ENCODE measurements at regions not wholly inside any gene's neighbourhood (a gene's known extent, or its start where the extent isn't known, plus 50 kb on each side); places are given as distances from the start of the nearest gene placed in this dataset.

DNA sequence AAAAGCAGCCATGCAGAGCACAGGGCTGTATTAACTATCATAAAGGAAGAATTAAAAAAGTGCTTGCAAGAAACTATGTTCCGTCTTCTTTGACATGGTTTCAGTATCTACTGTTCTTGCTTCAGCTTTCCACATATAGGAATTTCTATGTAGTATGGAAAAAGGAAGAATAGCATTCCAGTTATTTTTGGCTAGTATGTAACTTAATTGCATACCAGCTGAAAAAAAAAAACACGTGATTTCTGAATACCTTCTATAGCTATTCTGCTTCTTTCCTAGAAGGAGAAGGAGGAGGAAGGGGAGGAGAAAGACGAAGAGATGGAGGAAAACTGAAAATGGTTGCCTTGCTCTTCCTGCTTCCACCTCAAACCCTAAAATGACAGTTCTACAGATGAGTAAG, 619.0 kb downstream of the KCTD12 start:
- H3K27me3 ChIP-seq (ENCODE audit: control insufficient read depth in 4 of 4, insufficient read depth in 4 of 4, low read length in 3 of 4): no peaks in the 10 kb centered on the region
- H3K9me3 ChIP-seq (ENCODE audit: control insufficient read depth in 4 of 4, low read length in 3 of 4): no peaks in the 10 kb centered on the region
- H3K27ac ChIP-seq (ENCODE audit: low read depth in 1 of 2, low read length in 2 of 2): no peak overlapping the region
- H3K4me1 ChIP-seq (ENCODE audit: control insufficient read depth in 4 of 4, insufficient read depth in 4 of 4, low read length in 3 of 4): no peaks in the 10 kb centered on the region
- no peak overlapping the region for H3K9ac ChIP-seq (ENCODE audit: low read depth in 1 of 2, low read length in 2 of 2)
- TF ChIP-seq SP1 (IDR thresholded peaks at IDR 0.05) (no peak), TAF1 (conservative IDR thresholded peaks at IDR 0.05) (no peak), HNF4A (conservative IDR thresholded peaks at IDR 0.05) (no peak), GABPA (IDR thresholded peaks at IDR 0.05 in 1 of 2, conservative IDR thresholded peaks at IDR 0.05 in 1 of 2) (no peak), FOXA1 (IDR thresholded peaks at IDR 0.05) (no peak), NR2F2 (IDR thresholded peaks at IDR 0.05) (no peak), HNF4G (IDR thresholded peaks at IDR 0.05) (no peak), JUND (IDR thresholded peaks at IDR 0.05) (no peak), FOXA2 (IDR thresholded peaks at IDR 0.05) (no peak)
- TF ChIP-seq, protein P1, sequence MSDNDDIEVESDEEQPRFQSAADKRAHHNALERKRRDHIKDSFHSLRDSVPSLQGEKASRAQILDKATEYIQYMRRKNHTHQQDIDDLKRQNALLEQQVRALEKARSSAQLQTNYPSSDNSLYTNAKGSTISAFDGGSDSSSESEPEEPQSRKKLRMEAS (IDR thresholded peaks at IDR 0.05): no peak
- TF ChIP-seq, protein P2, sequence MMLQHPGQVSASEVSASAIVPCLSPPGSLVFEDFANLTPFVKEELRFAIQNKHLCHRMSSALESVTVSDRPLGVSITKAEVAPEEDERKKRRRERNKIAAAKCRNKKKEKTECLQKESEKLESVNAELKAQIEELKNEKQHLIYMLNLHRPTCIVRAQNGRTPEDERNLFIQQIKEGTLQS (IDR thresholded peaks at IDR 0.05): no peak
- TF ChIP-seq, protein P3, sequence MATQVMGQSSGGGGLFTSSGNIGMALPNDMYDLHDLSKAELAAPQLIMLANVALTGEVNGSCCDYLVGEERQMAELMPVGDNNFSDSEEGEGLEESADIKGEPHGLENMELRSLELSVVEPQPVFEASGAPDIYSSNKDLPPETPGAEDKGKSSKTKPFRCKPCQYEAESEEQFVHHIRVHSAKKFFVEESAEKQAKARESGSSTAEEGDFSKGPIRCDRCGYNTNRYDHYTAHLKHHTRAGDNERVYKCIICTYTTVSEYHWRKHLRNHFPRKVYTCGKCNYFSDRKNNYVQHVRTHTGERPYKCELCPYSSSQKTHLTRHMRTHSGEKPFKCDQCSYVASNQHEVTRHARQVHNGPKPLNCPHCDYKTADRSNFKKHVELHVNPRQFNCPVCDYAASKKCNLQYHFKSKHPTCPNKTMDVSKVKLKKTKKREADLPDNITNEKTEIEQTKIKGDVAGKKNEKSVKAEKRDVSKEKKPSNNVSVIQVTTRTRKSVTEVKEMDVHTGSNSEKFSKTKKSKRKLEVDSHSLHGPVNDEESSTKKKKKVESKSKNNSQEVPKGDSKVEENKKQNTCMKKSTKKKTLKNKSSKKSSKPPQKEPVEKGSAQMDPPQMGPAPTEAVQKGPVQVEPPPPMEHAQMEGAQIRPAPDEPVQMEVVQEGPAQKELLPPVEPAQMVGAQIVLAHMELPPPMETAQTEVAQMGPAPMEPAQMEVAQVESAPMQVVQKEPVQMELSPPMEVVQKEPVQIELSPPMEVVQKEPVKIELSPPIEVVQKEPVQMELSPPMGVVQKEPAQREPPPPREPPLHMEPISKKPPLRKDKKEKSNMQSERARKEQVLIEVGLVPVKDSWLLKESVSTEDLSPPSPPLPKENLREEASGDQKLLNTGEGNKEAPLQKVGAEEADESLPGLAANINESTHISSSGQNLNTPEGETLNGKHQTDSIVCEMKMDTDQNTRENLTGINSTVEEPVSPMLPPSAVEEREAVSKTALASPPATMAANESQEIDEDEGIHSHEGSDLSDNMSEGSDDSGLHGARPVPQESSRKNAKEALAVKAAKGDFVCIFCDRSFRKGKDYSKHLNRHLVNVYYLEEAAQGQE (IDR thresholded peaks at IDR 0.05): no peak
- no peak for DNase-seq (ENCODE audit: low spot score)
- WGBS: 66% methylated on average over 3 of the region's 3 CpGs
- no peak overlapping the region for H3K4me3 ChIP-seq (ENCODE audit: low read depth in 1 of 3, low read length in 3 of 3)
- H3K36me3 ChIP-seq (ENCODE audit: control insufficient read depth in 4 of 4, insufficient read depth in 3 of 4, low read depth in 1 of 4, low read length in 3 of 4): no peaks in the 10 kb centered on the region

DNA sequence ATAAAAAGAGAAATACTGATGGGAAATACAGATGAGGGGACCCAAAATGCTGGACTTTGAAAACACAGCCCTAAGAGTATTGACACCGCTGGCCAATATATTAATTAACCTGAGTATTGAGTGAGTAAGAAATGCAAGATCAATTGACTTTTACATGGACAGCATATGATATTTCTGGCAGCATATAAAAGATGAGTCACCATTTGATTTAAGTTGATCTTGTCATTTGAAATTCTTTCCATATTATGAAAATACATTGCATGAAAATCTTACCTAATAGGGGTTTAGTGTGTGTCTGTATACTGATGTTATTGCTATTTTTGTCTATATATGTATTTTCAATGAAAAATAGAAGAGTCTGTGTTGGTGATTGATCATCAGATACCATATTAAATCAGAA, 619.6 kb downstream of the KCTD12 start:
- no peak overlapping the region for H3K4me3 ChIP-seq (ENCODE audit: low read depth in 1 of 3, low read length in 3 of 3)
- no peaks in the 10 kb centered on the region for H3K36me3 ChIP-seq (ENCODE audit: control insufficient read depth in 4 of 4, insufficient read depth in 3 of 4, low read depth in 1 of 4, low read length in 3 of 4)
- DNase-seq (ENCODE audit: low spot score): no peak
- 3% methylated on average over 1 of the region's 1 CpG for WGBS
- H3K9ac ChIP-seq (ENCODE audit: low read depth in 1 of 2, low read length in 2 of 2): no peak overlapping the region
- H3K4me1 ChIP-seq (ENCODE audit: control insufficient read depth in 4 of 4, insufficient read depth in 4 of 4, low read length in 3 of 4): no peaks in the 10 kb centered on the region
- H3K9me3 ChIP-seq (ENCODE audit: control insufficient read depth in 4 of 4, low read length in 3 of 4): no peaks in the 10 kb centered on the region
- H3K27ac ChIP-seq (ENCODE audit: low read depth in 1 of 2, low read length in 2 of 2): no peak overlapping the region
- no peaks in the 10 kb centered on the region for H3K27me3 ChIP-seq (ENCODE audit: control insufficient read depth in 4 of 4, insufficient read depth in 4 of 4, low read length in 3 of 4)
- TF ChIP-seq FOXA1 (IDR thresholded peaks at IDR 0.05) (no peak), FOXA2 (IDR thresholded peaks at IDR 0.05) (no peak), HNF4A (conservative IDR thresholded peaks at IDR 0.05) (no peak), EGR1 (IDR thresholded peaks at IDR 0.05; ENCODE audit: low read depth in 2 of 2) (no peak), TAF1 (conservative IDR thresholded peaks at IDR 0.05) (no peak), JUND (IDR thresholded peaks at IDR 0.05) (no peak), NR2F2 (IDR thresholded peaks at IDR 0.05) (no peak), GABPA (IDR thresholded peaks at IDR 0.05 in 1 of 2, conservative IDR thresholded peaks at IDR 0.05 in 1 of 2) (no peak), RXRA (IDR thresholded peaks at IDR 0.05) (no peak), HNF4G (IDR thresholded peaks at IDR 0.05) (no peak), YY1 (IDR thresholded peaks at IDR 0.05) (no peak)
- TF ChIP-seq, protein P2 (IDR thresholded peaks at IDR 0.05): no peak
- TF ChIP-seq, protein P4, sequence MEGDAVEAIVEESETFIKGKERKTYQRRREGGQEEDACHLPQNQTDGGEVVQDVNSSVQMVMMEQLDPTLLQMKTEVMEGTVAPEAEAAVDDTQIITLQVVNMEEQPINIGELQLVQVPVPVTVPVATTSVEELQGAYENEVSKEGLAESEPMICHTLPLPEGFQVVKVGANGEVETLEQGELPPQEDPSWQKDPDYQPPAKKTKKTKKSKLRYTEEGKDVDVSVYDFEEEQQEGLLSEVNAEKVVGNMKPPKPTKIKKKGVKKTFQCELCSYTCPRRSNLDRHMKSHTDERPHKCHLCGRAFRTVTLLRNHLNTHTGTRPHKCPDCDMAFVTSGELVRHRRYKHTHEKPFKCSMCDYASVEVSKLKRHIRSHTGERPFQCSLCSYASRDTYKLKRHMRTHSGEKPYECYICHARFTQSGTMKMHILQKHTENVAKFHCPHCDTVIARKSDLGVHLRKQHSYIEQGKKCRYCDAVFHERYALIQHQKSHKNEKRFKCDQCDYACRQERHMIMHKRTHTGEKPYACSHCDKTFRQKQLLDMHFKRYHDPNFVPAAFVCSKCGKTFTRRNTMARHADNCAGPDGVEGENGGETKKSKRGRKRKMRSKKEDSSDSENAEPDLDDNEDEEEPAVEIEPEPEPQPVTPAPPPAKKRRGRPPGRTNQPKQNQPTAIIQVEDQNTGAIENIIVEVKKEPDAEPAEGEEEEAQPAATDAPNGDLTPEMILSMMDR (IDR thresholded peaks at IDR 0.05; ENCODE audit: low read depth, low read length, missing input control): no peak
- TF ChIP-seq, protein P1 (IDR thresholded peaks at IDR 0.05): no peak
- TF ChIP-seq, protein P3 (IDR thresholded peaks at IDR 0.05): no peak
- TF ChIP-seq, protein P5, sequence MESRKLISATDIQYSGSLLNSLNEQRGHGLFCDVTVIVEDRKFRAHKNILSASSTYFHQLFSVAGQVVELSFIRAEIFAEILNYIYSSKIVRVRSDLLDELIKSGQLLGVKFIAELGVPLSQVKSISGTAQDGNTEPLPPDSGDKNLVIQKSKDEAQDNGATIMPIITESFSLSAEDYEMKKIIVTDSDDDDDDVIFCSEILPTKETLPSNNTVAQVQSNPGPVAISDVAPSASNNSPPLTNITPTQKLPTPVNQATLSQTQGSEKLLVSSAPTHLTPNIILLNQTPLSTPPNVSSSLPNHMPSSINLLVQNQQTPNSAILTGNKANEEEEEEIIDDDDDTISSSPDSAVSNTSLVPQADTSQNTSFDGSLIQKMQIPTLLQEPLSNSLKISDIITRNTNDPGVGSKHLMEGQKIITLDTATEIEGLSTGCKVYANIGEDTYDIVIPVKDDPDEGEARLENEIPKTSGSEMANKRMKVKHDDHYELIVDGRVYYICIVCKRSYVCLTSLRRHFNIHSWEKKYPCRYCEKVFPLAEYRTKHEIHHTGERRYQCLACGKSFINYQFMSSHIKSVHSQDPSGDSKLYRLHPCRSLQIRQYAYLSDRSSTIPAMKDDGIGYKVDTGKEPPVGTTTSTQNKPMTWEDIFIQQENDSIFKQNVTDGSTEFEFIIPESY (IDR thresholded peaks at IDR 0.05): no peak

Data from liver (tissue), 8 donors.